ENCODE measurements at regions not wholly inside any gene's neighbourhood (a gene's known extent, or its start where the extent isn't known, plus 50 kb on each side); places are given as distances from the start of the nearest gene placed in this dataset.
A peak's percentile ranks its signal among the peaks of the same experiment; 100 is the strongest.

DNA sequence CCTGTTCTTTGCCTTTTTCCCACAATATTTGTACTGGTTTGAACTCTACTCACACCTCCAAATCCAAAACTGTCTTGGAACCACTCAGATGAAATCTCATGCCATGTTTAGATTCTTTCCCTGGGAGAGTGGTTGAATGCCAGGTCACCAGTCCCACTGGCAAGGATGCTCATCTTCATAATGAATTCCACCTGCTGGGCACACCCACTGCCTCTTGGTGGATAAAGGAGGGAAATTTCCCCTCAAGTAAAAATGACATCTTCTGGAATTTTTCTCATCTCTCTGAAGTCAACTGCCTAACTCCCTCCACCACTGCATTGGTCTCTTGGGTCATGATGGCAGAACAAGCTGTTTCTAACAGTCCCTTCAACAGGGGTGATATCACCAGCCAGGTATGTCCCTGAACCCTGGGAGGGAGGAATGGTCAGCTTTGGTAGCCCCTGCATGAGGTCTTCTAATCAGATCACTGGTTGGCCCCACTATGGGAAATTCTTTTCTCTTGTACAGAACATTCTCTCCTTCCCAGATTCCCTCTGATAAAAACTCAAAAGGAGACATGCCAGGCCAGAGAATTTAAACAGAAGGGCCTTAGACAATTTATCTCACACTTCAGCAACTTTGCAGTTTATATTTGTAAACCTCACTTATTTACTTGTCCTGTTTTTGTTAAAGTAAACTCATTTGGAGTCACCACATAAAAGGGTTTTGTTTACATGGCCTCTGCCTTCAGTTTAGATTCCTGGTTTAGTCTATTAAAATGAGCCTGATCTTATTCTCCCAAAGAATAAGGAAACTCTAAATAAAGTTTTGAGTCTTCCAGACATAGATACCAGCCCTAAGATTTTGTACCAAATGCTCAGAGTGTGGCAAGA, 143.4 kb downstream of the WNT5A start:
- no peak for DNase-seq

DNA sequence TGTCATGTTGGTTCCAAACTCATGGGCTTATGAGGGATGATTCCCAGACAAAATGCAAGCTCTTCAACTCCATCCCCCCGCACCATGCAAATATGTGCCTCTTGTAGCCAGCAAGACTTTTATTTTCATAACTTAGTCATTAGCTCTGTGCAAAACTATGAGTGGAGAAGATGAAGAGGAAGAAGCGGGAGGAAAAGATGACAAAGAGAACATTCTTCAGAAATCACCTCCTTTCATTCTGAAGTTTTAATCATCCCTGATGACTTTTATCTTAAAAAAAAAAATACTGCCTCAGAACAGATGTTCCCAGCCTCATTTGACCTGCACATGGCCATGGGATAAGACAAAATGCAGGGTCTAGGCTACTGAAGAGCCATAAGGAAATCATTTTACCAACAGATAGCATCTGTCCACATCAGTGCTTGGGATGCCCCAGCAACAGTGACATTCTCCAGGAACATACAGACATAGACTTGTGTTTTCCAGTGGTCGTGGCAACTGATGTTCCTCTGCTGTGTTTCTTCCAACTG, 145.5 kb downstream of the WNT5A start:
- no peak for DNase-seq

DNA sequence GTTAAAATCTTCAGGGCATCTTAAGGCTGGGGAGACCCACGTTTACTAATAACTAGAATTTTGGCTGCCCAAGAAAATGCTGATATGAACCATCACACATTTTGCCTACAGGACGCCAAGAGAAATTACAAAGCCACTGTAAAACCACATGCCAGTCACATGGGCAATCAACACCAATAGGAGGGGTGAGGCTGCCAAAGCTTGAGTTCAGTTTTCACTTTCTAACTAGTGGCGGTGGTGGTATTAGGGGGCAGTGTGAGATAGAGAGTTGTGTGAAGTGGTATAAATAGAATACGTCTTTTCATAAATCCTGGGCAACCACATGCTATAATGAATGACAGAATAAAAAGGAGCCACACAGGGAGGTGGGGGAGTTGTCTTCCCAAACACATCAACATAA, 147.3 kb downstream of the WNT5A start:
- DNase-seq, result no peak

DNA sequence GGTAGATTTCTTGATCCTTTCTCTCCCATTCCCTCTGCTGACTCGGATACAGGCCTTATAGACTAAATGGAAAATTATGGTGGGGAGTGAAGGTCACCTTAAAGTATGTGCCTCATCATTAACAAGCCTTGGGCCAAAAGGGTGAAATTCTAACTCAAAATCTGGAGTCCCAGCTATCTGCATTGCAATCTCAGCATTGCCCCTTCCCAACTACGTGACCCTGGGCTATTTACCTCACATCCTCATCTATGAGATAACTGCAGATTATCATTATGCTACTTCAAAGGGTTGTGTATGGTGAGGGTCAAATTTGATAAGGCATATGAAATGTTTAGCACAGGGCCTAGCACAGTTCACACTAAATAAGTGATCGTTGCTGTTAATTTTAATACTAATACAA, 147.7 kb downstream of the WNT5A start:
- DNase-seq, result no peak

DNA sequence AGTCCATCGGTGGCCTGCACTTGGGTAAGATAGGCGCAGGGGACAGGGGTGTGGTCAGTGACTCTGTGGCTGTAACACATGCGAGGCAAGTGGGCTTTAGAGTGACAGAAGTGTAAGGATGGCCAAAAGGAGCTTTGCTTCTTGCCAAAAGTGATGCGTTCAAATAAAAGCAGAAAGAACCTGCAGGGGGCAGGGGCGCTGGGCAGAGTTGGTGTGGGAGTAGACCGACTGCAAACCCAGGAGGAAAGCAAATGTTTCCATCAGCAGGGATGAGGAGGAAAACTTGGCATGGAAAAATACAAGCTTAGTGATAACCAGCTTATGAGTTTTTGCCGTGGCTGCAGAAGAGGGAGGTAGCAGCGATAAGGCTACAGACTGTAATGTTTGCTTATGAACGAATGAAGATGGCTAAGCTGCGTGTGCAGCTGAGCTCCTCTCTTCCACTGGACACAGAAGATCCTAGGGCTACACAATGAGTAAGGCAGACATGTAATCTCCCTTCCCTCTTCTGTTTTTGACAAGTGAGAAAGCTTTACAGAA, 149.4 kb downstream of the WNT5A start:
- no peak for DNase-seq

DNA sequence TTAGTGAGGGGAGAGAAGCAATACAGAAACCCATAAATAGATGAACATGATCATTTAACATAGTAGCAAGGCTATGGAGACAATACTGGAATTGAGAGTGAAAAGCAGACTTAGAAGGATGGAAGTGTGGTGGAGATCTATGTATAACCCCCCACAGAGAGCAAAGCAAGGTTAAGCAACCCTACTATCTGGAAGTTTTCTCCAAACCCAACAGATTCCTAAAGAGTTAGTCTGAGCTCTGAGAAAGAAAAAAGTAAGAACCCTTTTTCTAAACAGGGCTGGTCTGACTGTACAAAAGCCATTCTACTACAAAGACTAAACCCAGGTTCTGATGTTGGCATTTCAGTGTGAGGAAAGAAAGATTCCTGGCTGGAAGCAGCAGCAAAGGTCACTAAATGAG, 153.2 kb downstream of the WNT5A start:
- DNase-seq, result no peak

DNA sequence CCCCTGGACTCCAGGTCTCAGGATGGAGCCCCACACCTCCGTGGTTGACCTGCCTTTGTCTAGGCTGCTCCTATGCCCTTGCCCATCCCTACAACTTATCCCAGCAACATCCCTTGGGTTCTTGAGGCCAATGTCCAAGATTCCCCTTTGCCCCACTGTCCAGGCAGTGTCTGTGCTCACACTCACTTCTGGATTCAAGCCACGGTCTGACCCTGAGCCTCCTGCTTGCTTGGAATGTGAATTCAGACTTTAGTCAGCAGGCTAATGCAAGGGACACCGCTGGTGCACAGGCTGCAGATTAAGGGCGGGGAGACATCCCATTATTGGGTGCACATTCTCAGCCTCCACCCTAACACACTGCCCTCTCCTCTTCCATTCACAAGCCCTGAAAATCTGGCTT, 154.1 kb downstream of the WNT5A start:
- DNase-seq, result no peak

DNA sequence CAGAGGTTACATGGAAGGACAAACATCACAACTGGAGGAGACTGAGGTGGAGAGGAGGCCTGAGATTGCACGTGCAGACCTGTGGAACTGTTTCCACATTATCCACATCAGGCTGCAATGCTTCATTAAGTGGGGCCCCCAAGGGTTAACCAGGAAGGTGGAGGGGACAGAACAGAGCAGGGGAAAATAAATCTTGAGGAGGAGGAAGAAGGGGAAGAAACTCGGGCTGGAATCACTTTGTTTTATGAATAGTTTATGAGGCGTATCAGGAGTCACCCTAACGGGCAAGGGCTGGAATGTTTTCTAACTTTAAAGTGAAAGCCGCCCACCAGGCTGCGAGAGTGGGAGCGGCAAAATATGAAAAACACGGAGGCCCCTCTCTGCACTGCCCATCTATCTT, 154.9 kb downstream of the WNT5A start:
- DNase-seq, result no peak

DNA sequence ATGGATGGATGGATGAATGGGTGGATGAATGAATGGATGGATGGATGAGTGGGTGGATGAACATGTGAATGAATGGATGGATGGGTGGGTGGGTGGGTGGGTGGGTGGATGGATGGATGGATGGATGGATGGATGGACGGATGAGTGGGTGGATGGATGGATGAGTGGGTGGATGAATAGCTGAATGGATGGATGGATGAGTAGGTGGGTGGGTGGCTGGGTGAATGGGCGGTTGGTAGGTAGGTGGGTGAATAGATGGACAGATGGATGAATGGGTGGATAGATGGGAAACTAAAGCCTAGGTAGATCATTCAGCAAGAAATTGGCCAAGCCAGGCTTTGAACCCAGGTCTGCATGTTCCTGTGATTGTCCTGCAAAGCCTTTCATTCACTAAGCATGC, 155.6 kb downstream of the WNT5A start:
- DNase-seq, result no peak

DNA sequence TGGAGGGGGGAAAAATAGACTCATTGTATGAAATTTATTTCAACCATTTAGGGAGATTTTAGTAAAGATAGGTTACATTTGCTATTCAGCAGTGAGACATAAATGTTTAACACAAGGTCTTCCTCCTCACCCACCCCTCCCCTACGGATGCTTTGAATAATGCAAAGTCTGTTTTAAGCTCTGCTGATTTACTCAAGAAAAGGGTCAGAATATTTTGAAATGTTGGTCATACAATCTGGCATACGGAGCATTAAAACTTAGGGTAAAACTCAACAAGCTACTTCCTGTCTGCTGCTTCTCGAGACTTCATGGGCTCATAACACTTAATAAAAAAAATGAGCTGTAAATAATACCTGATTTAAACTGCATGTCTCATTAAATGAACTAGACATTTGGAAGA, 156.3 kb downstream of the WNT5A start:
- DNase-seq, result no peak

DNA sequence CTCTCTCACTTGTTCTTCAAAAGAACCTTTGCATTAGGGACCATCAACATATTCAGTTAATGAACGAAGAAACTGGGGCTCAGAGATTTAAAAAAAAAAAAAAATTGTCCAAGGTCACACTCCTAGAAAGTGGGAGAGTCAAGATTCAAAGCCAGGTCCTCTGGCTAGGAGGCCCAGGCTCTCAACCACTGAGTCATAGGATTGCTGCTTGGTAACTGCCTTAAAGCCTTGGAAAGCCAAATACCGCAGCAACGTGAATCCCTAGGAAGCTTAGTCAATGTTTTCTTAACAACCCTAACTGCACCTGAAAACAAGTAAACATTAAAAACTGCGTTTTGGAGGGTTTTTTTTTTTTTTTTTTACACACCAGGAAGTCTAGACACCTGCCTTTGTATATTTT, 156.8 kb downstream of the WNT5A start:
- DNase-seq, result no peak

DNA sequence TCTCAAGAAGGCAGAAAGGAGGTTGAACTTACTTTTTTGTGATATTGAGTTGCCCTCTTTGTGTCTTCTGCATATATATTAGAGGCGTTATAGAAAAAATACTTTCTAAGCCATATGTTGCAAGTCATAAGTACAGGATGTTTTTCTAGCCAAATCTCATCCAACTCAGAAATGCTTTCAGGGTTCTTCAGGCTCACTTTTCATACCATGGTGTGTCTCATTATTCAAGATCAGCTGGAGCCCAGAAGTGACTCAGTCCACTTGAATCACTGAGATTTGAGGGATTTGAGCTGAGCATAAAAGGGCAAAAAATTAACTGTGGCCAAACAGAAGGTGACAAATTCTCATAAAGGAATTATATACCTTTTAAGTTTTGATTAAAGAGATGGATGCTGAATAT, 157.3 kb downstream of the WNT5A start:
- no peak for DNase-seq

DNA sequence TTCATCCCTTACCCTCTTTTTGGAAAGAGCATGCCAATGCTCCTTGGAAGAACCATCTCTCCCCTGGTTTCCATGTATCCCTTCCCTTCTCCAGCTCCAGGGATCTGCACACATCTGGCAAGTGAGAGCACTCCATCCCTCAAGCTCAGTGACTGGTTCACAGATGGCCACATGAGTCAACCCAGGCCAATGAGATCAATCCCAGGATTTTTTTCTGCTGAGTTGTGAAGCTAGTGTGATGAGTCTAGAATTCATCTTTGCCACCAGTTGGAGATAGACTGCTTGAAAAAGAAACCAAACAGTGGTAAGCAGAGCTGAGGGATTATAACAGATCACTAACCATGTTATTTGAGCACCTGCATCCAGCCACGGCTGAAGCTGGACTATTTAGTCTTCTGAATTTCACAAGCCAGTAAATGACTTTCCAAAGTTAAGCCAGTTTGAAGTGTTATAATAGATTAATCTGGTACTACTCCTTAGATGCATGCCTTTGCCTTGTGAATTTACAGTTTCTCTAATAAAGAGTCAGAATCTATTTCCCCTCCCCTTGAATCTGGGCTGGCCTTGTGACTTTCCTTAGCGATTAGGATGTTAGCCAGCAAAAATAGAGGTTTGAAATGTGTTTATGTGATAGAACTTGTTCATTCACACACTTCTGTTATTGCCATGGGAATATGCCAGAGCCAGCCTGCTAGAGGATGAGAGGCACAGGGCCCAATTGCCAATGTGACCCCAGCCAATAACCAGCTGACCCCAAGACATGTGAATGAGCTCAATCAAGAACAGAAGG, 159.8 kb downstream of the WNT5A start:
- no peak for DNase-seq

DNA sequence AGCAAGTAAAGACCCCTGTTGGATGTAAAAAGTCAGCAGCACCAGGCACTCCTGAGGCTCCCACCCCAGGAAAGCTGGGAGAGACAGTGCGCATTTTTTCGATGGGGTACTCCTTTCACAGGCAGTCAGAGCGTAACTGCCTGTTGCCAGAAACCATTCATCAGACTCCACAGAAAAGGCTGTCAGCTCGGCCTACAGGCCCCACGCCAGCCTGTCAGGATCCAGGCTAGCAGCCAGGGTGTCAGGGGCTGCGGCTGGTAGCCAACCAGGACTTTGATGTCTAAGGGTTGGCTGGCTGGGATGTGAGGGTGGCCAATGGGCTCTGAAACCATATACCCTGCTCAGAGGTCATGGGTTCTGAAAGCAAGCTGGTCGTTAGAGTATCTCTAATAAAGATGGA, 164.5 kb downstream of the WNT5A start:
- peak; percentile 4 for DNase-seq

DNA sequence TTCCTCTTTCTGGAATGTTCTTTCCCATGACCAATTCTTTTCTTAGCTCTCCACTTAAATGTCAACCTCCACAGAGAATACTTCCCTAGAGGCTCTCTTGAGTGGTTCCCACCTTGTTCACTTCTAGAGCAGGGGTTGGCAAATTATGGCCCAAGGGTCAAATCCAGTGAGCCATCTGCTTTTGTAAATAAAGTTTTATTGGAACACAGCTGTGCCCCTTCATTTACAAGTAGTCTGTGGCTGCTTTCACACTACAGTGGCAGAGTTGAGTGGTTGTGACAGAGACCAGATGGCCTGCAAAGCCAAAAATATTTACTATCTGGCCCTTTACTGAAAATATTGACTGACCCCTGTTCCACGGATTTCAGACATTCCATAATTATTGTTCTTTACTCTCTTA, 166.2 kb downstream of the WNT5A start:
- DNase-seq, result no peak

DNA sequence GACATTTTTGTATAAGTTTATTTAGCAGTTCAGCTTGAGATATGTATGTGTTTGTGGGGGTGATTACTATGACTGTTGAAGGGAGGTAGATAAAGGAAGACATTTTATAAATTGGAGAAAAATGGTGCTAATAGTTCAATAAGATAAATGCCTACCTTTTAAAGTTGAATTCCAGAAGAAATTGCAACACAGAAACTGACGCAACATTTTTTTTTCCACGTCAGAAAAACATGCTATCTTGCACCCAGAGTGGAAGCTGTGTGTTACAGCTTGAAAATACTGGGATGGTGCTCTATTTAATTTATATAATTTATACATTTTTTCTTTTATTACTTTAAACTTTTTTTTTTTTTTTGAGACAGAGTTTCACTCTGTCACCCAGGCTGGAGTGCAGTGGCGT, 171.7 kb downstream of the WNT5A start:
- no peak for DNase-seq

DNA sequence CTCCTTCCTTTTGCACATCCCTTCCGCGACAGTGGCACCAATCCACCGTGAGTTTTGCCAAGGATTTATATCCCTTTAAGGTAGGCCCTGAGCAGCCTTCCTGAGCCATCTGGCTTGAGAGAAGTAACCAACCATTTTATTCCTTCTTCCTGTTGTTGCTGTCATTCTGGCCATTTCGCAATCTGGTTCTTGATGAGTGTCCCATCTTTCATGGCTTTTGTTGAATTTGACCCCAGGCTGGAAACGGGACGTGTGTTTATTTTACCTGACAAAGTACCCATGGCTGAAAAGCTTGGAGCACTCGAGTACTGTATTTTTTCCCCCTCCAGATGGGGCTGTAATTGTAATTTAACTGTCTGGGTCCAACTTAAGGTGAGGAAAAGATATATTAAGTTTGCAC, 173.4 kb downstream of the WNT5A start:
- DNase-seq, result no peak

DNA sequence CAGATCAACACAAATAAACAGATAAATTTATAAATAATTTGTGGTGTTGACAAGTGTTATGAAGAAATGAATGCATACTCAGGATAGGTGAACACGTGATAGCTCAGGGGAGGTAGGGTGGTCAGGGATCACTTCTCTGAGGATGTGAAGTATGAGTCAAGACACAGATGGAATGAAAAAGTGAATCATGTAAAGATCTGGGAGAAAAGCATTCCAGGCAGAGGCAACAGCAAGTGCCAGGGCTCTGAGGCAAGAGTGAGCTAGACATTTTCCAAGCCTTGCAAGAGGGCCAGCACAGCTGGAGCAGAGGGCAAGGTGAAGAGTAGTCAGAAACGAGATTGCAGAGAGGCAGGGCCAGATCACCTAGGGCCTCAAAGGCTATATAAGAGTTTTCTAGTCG, 177.8 kb downstream of the WNT5A start:
- no peak for DNase-seq

DNA sequence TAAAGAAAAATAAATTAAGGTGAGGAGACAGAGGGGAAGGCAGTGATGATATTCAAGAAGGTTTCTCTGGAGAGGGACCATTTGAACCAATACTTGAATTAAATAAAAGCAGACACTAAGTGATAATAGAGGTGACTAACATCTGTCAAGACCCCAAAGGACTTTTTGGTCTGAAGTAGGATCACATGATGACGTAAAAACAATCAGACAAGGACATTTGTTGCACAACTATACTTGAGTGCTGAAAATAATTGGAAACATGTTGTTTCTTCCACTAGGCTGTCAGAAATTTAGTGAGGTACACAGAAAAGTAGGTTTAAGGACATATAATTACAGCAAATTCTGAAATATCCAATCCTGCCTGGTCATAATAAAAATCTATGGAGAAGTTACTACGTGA, 179.5 kb downstream of the WNT5A start:
- no peak for DNase-seq

DNA sequence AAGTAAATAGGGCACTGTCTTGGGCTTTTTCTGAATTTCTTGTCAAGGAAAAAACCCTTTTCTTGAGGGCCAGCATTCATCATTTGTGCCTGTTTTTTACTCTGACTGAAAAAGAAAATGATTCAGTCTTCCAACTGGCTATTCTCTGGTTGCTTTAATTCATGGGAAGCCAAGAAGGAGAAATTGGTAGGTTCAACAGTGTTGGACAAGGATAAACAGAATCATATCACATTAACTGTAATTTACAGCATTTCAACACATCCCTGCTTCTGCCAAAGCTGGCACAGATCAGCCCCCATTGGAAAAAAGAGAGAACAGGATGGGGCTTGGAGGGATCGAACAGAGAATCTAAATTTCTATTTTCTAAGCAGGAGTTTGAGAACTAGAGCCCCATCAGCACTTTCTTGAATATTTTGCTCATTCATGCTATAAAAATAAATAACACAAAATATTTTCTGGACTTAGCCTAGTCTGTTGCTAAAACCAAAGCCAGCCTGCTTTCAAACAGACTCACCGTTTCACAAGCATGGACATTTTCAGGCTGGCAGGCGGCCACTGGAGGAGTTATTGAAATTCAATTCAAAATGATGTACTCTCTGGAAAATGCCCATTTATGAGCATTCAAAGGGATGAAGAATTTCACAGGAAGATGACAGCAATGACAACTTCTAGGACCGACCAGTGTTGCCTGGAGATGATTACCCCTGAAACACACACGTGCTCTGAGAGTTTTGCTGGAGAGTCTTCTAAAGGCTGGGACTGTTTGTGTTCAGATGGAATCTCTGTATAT, 181.2 kb downstream of the WNT5A start:
- peak; percentile 32 for DNase-seq

DNA sequence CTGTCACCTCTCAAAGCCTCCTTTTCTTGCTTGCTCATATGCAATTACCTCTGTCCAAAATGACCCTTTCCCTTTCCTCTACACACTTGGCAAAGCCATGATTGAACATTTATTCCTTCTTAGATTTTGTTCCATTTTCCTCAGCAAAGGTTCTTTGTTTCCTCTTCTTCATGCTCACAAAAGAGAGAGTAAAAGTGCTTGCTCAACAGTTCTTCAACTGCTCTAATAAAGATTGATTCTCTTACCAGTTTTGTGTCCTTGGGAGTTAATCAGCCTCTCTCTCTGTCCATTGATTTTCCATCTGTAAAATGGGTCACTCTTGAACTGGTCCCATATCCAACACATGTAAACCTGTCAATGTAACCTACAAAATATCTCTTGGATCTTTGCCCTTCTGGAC, 186.4 kb downstream of the WNT5A start:
- no peak for DNase-seq

DNA sequence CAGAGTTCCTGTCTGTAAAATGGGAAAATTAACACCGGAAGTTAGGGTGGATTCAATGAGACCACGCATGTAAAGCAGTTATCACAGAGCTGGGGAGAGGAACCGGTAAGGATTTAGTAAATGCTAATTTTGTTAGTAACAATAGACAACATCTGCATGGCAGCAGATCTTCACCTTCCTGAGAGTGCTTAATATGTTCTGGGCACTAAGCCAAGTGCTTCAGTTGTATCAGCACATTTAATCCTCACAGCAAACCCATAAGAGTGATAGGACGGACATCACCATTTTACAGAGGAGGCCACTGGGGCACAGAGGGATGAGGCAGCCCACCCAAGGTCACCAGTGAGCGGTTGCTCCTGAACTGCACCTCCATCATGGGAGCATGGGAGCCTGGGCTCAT, 189.4 kb downstream of the WNT5A start:
- no peak for DNase-seq
